Peyer's patch (tissue), 4 donors: ENCODE measurements at regions not wholly inside any gene's neighbourhood (a gene's known extent, or its start where the extent isn't known, plus 50 kb on each side); places are given as distances from the start of the nearest gene placed in this dataset.
"Not testable (repeated sequence)": the region's sequence is repeated elsewhere in the genome, so short reads cannot be mapped to it uniquely, and the experiment has no call there.

Experiments used
- DNase-seq, 3 donors: peaks; one replicate each; pipeline ENCODE4 v3.0.0-alpha.2; 2017 to 2019
- H3K27ac ChIP-seq, 4 donors: fragments of 200-600 bp; sonication (generic); one replicate each; pipeline ENCODE4 v1.5.1; 2016 to 2019
- H3K27me3 ChIP-seq, 2 donors: fragments of 200-600 bp; sonication (generic); one replicate each; pipeline ENCODE4 v1.5.1; 2019
- H3K36me3 ChIP-seq, 3 donors: fragments of 200-600 bp; sonication (generic); one replicate each; pipeline ENCODE4 v1.5.1; 2016 to 2019
- H3K4me1 ChIP-seq, 4 donors: fragments of 200-600 bp; sonication (generic); one replicate each; pipeline ENCODE4 v1.5.1; 2016 to 2019
- H3K4me3 ChIP-seq, 4 donors: fragments of 200-600 bp; sonication (generic); 1 replicate in 3 of 4; 2 replicates in 1 of 4; pipeline ENCODE4 v1.5.1; 2016 to 2019; ENCODE audit warnings: mild to moderate bottlenecking in 1 of 4
- H3K9me3 ChIP-seq, 4 donors: fragments of 200-600 bp; sonication (generic); one replicate each; pipeline ENCODE4 v1.5.1; 2016 to 2019; ENCODE audit warnings: mild to moderate bottlenecking in 1 of 4
- POLR2A ChIP-seq, 2 donors: fragments of 450-650 bp; IDR thresholded peaks; one replicate each; pipeline ENCODE4 v1.5.1; 2017; ENCODE audit warnings: antibody characterized with exemption in 2 of 2, mild to moderate bottlenecking in 2 of 2, moderate library complexity in 2 of 2
- TF ChIP-seq, protein P1 (sequence below), 6 experiments: fragments of 450-650 bp in 4 of 6; fragments of 200-600 bp in 2 of 6; sonication (generic) in 1 of 6; IDR thresholded peaks; one replicate each; pipeline ENCODE4 v1.5.1; 2017 to 2019; ENCODE audit warnings: antibody characterized with exemption in 6 of 6, mild to moderate bottlenecking in 3 of 6, moderate library complexity in 1 of 6

DNA sequence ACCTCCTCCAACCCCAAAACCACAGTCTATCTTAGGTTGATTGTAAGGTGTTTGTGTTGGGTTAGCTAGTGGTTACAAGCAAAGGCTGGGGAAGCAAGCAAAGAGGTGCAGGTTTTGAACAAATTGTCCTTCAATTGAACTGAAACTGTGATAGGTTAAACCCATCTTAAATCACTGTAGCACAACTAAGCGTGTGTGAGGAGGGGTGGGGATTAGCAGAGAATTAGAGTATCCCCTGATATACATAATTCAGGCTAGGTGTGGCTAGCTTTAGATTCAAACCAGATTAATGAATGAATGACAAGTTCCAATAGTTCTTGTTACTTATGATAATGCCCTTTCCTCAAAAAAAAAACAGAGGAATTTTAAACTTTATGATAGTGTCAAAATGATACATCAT is 191.0 kb upstream of the POF1B start:
- TF ChIP-seq POLR2A (IDR thresholded peaks at IDR 0.05): no peak
- TF ChIP-seq, protein P1, sequence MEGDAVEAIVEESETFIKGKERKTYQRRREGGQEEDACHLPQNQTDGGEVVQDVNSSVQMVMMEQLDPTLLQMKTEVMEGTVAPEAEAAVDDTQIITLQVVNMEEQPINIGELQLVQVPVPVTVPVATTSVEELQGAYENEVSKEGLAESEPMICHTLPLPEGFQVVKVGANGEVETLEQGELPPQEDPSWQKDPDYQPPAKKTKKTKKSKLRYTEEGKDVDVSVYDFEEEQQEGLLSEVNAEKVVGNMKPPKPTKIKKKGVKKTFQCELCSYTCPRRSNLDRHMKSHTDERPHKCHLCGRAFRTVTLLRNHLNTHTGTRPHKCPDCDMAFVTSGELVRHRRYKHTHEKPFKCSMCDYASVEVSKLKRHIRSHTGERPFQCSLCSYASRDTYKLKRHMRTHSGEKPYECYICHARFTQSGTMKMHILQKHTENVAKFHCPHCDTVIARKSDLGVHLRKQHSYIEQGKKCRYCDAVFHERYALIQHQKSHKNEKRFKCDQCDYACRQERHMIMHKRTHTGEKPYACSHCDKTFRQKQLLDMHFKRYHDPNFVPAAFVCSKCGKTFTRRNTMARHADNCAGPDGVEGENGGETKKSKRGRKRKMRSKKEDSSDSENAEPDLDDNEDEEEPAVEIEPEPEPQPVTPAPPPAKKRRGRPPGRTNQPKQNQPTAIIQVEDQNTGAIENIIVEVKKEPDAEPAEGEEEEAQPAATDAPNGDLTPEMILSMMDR (IDR thresholded peaks at IDR 0.05): no peak
- no peak overlapping the region for H3K4me3 ChIP-seq
- H3K36me3 ChIP-seq: no peaks in the 10 kb centered on the region
- H3K27me3 ChIP-seq: no peaks in the 10 kb centered on the region
- no peaks in the 10 kb centered on the region for H3K9me3 ChIP-seq
- no peak overlapping the region for H3K27ac ChIP-seq
- no peak for DNase-seq
- H3K4me1 ChIP-seq: no peaks in the 10 kb centered on the region

DNA sequence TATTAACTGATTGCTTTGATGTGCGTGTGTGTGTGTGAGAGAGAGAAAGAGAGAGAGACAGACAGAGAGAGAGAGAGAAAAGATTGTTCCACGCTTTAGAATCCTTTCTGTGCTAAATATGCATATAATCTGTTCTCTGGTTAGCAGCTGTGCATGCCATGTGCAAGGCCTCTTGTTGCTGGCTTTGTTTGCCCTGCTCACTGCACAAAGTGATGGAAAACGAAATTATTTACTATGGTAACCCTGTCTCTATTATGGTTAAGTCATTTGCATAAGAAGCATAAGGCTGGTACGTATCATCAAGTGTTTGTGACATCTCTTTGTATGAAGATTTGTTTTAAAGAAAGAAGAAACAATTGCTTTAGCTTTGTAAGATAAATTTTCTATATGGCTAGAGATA is 190.2 kb upstream of the POF1B start:
- TF ChIP-seq, protein P1 (IDR thresholded peaks at IDR 0.05): no peak
- TF ChIP-seq POLR2A (IDR thresholded peaks at IDR 0.05): no peak
- no peaks in the 10 kb centered on the region for H3K4me1 ChIP-seq
- no peak overlapping the region for H3K4me3 ChIP-seq
- no peak for DNase-seq
- no peaks in the 10 kb centered on the region for H3K27me3 ChIP-seq
- H3K9me3 ChIP-seq: no peaks in the 10 kb centered on the region
- H3K27ac ChIP-seq: no peak overlapping the region
- H3K36me3 ChIP-seq: no peaks in the 10 kb centered on the region

DNA sequence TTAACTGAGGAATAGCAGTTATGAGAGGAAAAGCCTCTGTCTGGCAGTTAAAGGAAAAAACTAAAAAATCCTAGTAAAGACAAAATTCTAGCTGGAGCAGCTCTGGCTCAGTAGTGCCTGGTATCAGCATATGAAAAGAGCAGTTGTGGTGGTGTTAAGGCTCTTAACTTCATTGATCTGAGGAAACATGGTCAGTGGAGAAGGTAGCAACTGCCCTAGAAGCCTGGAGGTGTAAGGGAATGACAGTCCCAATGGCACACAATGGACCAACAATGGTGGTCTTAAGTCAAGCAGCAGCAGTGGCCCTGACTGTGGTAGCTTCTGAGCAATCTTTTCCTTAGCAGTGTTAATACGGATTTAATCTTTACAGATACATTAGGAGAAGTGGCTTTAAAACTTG is 189.6 kb upstream of the POF1B start:
- H3K4me3 ChIP-seq: no peak overlapping the region
- H3K27me3 ChIP-seq: no peaks in the 10 kb centered on the region
- H3K27ac ChIP-seq: no peak overlapping the region
- no peaks in the 10 kb centered on the region for H3K4me1 ChIP-seq
- H3K9me3 ChIP-seq: no peaks in the 10 kb centered on the region
- no peak for DNase-seq
- TF ChIP-seq, protein P1 (IDR thresholded peaks at IDR 0.05): no peak
- TF ChIP-seq POLR2A (IDR thresholded peaks at IDR 0.05): no peak
- no peaks in the 10 kb centered on the region for H3K36me3 ChIP-seq

DNA sequence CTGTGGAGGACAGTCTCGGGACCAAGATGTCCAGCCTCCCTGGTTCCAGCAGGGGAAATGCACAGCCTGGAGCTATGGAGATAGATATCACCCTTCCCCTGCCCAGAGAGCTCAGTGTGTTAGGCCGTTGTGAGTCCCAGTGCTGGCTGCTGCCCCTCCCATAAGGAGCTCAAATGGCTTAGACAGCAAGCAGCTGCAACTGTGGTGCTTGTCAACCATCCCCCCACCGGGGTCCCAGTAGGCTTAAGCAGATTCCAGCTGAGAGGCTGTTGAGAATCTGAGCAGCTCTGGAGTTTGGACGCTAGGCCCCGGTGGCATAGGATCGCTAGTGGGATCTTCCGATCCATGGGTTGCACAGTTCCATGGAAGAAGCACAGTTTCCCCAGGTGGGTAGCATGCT is 181.8 kb upstream of the POF1B start:
- no peak for DNase-seq
- Histone ChIP-seq H3K27me3 (no peaks in the 10 kb centered on the region), H3K36me3 (no peaks in the 10 kb centered on the region), H3K4me1 (no peaks in the 10 kb centered on the region), H3K9me3 (no peaks in the 10 kb centered on the region), H3K4me3 (no peak overlapping the region), H3K27ac (no peak overlapping the region)
- TF ChIP-seq POLR2A (IDR thresholded peaks at IDR 0.05): no peak
- TF ChIP-seq, protein P1 (IDR thresholded peaks at IDR 0.05): no peak

DNA sequence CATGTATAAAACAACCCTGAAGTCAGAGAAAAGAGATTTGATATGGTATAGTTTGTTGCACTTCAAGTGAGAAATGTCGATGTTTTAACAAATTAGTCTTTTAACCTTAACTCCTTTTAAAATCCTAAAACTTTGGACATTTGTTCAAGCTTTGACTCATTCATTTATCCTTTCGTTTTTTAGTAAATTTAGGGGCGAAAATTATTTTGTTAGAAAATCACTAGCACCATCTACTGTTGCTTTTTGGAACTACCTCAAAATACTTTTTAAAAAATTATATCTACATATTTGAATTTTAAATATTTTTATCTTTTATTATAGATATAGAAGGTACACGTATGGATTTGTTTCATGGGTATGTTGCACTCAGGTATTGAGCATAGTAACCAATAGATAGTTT is 165.1 kb upstream of the POF1B start:
- Histone ChIP-seq H3K36me3 (no peaks in the 10 kb centered on the region), H3K9me3 (no peaks in the 10 kb centered on the region), H3K27me3 (no peaks in the 10 kb centered on the region), H3K4me3 (no peak overlapping the region), H3K27ac (no peak overlapping the region), H3K4me1 (no peaks in the 10 kb centered on the region)
- no peak for TF ChIP-seq POLR2A (IDR thresholded peaks at IDR 0.05)
- TF ChIP-seq, protein P1 (IDR thresholded peaks at IDR 0.05): peak in 4 of 6 experiments; percentile 28 to 47 (median 37)
- DNase-seq: no peak

DNA sequence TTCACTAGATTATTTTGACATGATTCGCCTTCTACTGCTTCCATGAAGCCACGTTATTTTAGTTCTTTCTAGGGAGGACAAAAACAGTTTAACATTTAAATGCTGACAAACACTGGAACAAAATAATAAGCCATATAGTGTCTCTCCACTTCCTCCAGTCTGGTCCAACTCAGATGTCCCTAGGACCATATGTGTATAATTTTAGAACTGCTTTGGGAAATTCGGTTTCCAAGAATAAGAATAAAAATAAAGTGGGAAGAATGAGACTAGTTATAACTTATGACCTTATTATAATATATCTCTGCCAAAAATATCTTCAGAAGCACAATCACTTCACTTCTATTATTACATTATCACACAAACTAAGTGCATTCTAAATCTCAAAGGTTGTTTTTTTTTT is 164.4 kb upstream of the POF1B start:
- no peak overlapping the region for H3K4me3 ChIP-seq
- no peak for TF ChIP-seq POLR2A (IDR thresholded peaks at IDR 0.05)
- TF ChIP-seq, protein P1 (IDR thresholded peaks at IDR 0.05): no peak

DNA sequence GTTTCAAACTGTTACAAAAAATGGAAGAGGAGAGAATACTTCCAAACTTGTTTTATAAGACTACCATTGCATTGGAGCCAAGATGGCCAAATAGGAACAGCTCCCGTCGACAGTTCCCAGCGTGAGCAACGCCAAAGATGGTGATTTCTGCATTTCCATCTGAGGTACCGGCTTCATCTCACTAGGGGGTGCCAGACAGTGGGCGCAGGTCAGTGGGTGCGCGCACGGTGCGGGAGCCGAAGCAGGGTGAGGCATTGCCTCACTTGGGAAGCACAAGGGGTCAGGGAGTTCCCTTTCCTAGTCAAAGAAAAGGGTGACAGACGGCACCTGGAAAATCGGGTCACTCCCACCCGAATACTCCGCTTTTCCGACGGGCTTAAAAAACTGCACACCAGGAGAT is 149.7 kb upstream of the POF1B start:
- H3K36me3 ChIP-seq, H3K27ac ChIP-seq, DNase-seq, H3K9me3 ChIP-seq, H3K4me1 ChIP-seq, H3K4me3 ChIP-seq, H3K27me3 ChIP-seq: not testable (repeated sequence)

More for the DNA sequence above, 164.4 kb upstream of the POF1B start:
- H3K27ac ChIP-seq: no peak overlapping the region
- no peaks in the 10 kb centered on the region for H3K27me3 ChIP-seq
- H3K9me3 ChIP-seq: no peaks in the 10 kb centered on the region
- no peak for DNase-seq
- H3K36me3 ChIP-seq: no peaks in the 10 kb centered on the region
- no peaks in the 10 kb centered on the region for H3K4me1 ChIP-seq
